Fibroblast of pulmonary artery (primary cell): ENCODE measurements at regions not wholly inside any gene's neighbourhood (a gene's known extent, or its start where the extent isn't known, plus 50 kb on each side); places are given as distances from the start of the nearest gene placed in this dataset.

Experiments used
- DNase-seq: peaks from one replicate; pipeline ENCODE4 v3.0.0-alpha.2; 2010; ENCODE audit warnings: low read depth
- H3K4me3 ChIP-seq: replicated peaks from 2 replicates; pipeline ENCODE4 v1.5.1; 2011; ENCODE audit warnings: low read depth, mild to moderate bottlenecking, control low read depth, low read length, moderate library complexity
- CTCF ChIP-seq: IDR thresholded peaks from 2 replicates; pipeline ENCODE4 v1.5.1; 2011; ENCODE audit warnings: mild to moderate bottlenecking, control low read depth, low read length, inconsistent platforms; ENCODE audit errors: missing control alignments

GRCh38 chr2:12602661-12603060, 114.1 kb upstream of the TRIB2 start:
- no peak for TF ChIP-seq CTCF

GRCh38 chr2:12603781-12604295, 112.9 kb upstream of the TRIB2 start:
- no peak for TF ChIP-seq CTCF
- no peak overlapping the region for H3K4me3 ChIP-seq
- peak; percentile 28 for DNase-seq

More at GRCh38 chr2:12602661-12603060, 114.1 kb upstream of the TRIB2 start:
- DNase-seq = no peak
- no peak overlapping the region for H3K4me3 ChIP-seq

GRCh38 chr2:12604341-12604740, 112.4 kb upstream of the TRIB2 start:
- TF ChIP-seq CTCF = no peak
- no peak overlapping the region for H3K4me3 ChIP-seq
- no peak for DNase-seq

- DNase-seq = no peak
- TF ChIP-seq CTCF = no peak
- H3K4me3 ChIP-seq = no peak overlapping the region
These were observed 111.4 kb upstream of the TRIB2 start for GRCh38 chr2:12605366-12605765.

GRCh38 chr2:12605936-12606335, 110.8 kb upstream of the TRIB2 start:
- TF ChIP-seq CTCF = no peak
- DNase-seq = peak; percentile 57
- no peak overlapping the region for H3K4me3 ChIP-seq

- peak; percentile 67 for DNase-seq
- TF ChIP-seq CTCF = peak; percentile 34
- no peak overlapping the region for H3K4me3 ChIP-seq
These were observed 110.2 kb upstream of the TRIB2 start for GRCh38 chr2:12606472-12607000.

GRCh38 chr2:12607971-12608370, 108.8 kb upstream of the TRIB2 start:
- no peak overlapping the region for H3K4me3 ChIP-seq
- TF ChIP-seq CTCF = no peak
- no peak for DNase-seq
